Kidney capillary endothelial cell (primary cell): ENCODE measurements at regions not wholly inside any gene's neighbourhood (a gene's known extent, or its start where the extent isn't known, plus 50 kb on each side); places are given as distances from the start of the nearest gene placed in this dataset.

Source experiments
- DNase-seq: peaks from one replicate; pipeline ENCODE4 v3.0.0-alpha.2; 2018; ENCODE audit warnings: low spot score

DNA sequence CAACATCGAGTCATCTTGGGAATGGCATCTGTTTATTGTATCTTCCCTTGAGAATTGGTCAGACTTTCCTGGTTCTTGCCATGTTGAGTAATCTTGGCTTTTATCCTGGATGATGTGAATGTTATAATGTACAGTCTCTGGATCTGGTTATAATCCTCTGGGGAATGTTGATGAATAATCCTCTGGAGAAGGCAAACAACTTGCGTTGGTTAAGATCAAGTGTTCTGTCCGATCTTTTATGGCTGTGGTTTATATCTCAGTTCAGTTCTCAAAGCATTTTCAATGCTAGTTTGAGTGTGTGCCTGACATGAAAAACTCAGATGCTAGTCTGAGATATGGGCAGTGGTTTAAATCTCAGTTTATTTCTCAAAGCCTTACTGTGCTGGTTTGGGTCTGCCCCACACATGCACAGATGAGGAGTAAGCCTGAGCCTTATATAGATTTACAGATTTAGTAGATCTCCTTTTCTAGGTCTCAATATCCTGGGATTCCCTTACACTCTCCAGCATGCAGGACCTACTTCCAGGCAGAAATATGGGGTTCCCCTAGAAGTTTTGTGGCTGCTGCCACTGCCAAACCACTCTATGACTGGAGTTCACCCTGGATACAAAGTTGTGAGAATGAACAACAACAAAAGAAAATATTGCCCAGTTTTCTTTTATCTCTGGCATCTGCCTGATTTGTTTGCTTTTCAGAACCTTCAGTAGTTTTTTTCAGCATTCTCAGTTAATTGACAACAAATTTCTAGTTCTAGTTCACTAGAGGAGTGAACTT is 191.8 kb upstream of the MAN1A1 start:
- peak; percentile 11 for DNase-seq

DNA sequence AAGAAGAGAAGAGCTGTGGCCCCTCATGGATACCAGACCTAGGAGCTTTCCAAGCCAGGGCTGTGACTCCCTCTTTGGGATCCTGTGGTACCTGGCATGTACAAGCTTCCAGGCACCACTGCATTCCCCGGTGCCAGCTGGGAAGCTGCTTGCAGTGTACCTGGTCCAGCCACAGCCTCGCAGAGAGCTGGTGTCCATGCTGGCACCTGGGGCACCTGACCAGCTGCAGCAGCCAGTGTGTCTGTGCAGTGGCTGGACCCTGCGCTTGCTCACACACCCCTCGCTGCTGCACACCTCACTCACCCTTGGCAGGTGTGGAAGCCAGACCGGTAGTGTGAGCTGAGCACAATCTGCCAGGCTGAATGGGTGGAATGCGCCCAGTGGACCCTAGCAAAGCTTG is 190.9 kb upstream of the MAN1A1 start:
- no peak for DNase-seq

DNA sequence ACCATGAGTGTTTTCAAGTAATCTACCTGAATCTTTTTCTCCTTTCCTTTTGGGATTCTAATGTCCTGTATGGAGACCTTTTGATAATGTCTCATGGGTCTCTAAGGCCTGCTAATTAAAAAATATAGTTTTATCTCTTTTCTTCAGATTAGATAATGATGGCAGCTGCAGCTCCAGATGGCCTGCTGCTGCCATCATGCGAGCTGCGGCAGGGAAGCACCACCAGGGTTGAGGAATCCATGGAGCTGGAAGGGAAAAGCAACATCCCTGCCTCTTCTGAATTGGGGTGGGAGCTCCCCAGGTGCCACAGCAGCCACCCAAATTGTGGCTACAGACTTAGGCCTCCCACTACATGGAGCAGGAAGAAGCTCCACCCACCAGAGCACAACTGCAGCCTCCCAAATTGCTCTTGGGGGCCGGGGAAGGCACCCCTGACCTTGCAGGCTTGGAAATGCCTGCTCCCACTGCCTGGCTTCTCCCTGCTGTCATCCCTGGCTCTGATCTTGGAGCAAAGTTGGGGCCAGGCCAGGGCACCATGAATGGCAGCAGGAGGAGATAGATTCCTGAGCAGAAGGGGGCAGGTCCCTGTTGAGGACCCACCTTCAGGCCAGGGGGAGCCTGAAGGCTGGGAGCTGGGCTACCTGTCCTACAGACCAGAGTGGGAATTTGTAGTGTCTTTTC is 189.6 kb upstream of the MAN1A1 start:
- no peak for DNase-seq

DNA sequence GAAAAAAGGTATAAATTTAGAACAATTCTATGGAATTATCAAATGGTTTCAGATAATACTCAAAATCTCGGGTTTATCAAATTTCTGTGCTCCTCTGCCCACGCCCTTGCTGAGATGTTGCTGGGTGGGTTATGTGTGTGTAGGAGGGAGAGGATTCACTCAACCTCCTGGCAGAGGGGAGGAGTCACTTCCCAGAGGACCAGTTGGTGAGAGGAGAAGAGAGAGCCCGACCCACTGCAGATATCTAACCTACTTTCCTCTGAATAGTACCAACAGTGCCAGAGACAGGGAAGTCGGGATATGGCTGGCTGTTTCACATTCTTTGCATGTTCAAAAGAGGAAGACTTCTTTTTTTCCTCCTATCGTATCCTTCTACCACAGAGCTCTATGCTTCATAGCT is 187.1 kb upstream of the MAN1A1 start:
- DNase-seq, result no peak

DNA sequence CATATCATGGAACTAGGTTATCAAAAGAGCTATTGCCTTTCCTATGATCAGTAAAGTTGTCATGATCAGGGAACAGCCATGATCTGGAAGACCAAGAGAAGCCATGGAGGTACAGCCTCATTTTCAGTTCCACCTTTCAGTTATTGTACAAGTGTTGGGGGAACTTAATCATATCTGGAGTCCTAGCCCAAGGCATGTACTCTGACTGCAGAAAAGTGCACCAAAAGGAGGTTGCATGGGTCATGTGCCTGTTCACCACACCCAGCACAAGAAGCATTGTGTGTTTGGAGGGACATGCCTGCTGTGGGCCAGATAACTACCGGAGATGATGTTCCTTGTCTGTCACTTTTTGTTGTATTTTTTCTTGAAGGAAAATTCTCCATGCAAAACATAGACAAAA is 185.8 kb upstream of the MAN1A1 start:
- no peak for DNase-seq

DNA sequence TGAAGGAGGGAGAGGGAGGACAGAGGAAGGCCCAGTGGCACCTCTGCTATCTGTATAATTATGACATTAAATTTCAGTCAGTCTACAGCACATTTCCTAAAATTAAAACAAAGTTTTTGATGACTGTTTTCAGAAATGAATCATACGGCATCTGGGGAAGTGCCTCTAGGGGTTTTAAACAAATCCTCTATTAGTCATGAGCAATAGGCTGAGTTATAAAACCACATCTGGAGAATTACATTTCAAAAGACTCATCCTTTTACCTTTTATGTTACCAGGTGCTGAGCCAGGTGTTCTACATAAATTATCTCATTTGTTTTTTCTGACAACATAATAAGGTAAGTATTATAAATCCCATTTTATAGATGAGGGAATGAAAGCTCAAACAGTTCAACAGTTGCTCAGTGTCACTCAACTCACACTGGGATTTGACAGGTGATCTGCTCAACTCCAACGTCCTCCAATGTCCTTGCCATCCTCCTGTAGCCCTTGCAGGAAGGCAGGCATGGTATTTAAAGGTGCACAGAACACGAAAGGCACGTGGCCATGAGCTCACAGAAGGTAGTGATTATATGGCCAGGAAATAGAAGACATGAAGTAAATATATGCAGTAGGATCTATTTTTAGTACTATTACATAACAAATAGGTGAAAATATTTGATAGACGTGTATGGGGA is 184.2 kb upstream of the MAN1A1 start:
- peak; percentile 36 for DNase-seq

DNA sequence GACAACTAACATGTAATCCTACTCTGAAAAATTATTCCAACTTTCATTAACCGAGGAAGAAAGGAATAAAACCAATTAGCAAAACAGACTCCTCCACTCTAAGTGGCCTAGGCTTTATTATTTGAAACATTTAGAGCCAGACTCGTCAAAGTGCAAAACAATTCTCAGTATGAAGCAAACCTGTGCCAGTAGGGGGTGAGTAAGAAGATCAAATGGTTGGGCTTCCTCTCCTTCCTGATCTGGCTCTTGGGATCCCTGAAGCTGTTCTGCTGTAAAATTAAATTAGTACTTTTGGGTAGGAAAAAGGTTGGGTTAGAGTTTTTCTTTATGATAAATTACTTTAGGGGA is 177.6 kb upstream of the MAN1A1 start:
- no peak for DNase-seq

DNA sequence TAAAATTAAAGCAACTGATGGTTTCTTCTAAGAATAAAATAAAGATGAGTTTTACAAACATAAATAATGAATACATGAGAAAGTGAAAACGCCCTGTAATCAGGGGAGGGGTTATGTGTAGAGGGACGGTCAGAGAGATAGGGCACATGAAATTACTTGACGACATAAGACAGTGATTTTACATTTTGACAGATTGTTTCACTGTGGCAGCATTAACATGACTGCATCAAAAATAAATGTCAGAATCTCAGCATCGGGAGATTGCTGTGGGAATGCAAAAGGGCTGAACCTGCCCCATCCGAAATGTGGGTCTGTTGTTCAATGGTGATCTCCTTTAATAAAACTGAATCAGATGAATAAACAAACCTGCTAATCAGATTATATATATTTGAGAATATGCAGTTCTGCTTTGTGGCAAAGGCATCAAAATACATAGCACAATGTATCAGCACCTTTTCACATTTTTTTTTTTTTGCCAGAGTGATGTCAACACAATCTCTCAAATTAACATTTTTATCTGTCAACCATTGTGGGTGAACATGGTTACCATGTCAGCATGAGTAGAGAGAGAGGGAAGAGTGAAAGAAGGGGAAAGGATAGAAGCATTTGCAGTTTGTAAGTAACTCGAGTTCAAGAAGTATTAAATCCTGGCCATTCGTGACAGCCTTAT is 177.1 kb upstream of the MAN1A1 start:
- no peak for DNase-seq

DNA sequence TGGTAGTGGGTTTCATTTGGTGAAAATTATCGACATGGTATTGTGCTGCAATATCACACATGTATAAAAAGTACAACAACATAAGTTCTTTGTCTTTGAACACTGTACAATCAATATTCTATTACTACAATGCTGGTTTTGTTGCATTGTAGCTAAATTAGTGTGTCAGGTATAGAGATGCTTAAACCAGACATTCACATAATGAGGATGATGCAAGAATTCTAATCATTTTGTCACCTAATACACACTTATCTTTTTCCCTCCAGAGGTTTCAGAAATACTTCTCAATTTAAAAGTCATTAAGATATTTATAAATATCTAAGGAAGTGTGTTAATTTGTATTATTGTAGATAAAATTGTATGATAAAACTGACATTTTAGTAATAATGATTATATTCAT is 174.8 kb upstream of the MAN1A1 start:
- no peak for DNase-seq

DNA sequence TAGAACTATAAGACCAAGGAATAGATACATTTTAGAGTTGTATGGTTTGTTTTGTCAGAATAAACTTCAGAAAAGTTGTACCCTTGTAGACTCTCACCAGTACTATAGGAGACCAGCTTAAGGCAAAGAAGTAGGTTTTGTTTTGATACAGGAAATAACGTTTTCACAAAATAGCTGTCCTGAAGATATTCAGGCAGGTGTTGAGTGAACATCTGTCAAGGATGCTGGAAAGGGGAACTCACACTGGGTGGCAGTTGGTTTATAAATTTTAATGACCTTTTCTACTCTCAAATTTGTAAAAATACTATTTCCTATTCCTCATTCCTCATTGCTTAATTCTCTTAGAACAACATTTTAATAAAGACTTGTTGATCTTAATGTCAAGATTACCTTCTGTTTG is 174.0 kb upstream of the MAN1A1 start:
- no peak for DNase-seq

DNA sequence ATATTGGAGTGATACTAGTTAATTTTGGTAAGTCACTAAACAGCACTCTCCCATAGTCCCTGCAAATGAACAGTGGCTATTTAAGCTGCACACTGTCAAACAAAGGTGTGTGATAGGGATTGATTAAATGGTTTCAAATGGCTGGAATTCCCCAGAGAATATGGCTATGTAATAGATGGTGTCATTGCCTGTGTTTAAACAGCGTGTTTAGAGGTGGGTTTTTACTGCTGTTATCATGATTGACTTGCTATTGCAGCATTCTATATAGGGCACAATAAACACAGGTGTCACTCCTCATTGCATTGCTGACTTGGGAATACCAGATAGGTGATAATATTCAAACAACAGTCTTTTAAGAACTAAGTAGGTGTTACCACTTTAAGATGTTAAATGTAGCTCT is 171.7 kb upstream of the MAN1A1 start:
- no peak for DNase-seq

DNA sequence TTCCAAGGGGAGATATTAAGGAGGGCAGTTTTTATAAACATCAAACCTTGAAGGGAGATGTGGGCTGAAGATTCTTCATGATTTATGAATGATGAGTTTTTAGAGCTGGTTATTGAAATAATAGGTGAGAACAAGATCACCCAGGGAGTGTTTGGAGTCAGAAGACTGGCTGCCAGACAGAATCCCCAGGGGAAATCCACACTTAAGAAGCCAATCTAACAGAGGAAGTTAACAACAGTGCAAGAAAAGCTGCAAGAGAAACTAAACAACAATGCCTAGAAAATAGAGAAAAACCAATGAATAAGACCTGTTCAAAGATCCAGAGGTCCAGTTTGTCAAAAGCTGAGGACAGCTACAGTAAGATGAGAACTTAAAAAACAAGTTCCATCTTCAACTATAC is 167.9 kb upstream of the MAN1A1 start:
- no peak for DNase-seq

DNA sequence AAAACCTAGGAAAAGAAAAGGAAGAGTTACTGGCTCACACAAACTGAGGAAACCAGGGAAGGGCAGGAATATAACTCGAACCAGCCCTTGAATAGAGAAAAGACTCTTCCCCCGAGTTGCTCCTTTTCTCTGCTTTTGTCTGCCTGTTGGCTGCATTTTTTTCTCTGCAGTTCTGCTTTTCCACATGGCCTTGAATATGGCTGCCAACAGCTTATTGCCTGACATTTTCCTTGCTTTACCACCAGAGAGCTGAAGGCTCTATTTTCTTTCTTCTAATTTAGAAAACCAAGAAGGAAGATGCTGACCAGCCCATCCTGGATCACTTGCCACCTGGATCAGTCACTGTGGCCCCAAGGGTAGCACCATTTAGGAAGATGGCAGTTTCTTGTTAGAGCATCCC is 164.8 kb upstream of the MAN1A1 start:
- DNase-seq, result no peak

DNA sequence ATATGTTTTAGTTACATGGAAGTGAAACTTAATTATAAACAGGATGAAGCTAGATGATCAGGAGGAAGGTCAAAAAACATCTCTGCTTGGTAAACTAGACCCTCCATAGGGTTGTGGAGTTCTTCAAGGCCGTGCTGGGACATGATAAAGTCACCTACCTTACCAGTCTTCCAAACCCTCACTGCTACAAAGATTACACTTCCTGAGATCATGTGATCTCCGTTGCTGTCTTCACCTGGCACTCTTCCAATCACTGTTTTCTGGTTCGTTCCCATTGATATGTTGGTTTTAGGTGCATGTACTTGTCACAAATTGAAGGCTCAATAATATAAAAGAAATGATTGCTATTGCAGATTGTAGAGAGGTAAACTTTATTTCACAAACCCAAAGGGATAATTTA is 161.5 kb upstream of the MAN1A1 start:
- no peak for DNase-seq

DNA sequence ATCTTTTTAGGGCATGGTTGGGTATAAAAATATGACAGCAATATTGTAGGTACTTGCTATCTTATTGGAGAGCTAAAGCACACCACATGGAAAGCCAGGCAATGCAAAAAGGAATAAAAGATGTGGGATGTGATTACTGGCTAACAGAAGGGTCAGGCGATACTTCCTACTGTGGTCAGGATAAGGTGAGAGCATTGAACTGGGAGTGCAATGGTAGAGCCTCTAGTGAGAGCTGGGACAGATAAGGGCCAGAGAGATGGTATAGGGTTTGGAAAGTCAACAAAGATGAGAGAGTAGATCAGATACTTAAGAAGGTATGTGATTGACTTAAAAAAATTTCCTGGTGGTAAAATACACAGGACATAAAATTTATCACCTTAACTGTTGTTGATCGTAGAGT is 160.7 kb upstream of the MAN1A1 start:
- no peak for DNase-seq

DNA sequence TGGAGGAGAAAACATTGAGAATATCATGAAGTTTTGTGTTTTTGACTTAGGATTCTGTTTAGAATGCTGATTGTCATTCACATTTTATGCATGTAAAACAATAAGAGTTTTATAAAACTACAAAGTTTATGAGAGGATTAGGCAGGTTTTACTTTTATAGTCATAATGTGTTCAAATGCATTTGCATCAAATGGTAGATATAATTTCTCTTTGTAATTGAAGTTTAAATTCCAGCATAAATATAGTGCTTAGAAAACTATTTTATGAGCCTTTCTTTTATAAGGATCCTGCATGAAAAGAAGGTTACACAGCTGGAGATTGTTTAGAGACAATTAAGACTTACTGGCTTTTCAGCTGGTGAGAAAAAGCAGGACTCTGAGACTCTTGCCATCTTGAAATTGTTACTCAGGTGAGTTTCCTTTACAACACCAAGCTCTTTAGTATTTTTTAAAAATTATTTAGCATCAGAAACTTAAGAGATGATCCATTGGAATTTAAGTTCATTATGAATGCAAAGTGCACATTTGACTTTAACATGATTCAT is 157.1 kb upstream of the MAN1A1 start:
- no peak for DNase-seq

DNA sequence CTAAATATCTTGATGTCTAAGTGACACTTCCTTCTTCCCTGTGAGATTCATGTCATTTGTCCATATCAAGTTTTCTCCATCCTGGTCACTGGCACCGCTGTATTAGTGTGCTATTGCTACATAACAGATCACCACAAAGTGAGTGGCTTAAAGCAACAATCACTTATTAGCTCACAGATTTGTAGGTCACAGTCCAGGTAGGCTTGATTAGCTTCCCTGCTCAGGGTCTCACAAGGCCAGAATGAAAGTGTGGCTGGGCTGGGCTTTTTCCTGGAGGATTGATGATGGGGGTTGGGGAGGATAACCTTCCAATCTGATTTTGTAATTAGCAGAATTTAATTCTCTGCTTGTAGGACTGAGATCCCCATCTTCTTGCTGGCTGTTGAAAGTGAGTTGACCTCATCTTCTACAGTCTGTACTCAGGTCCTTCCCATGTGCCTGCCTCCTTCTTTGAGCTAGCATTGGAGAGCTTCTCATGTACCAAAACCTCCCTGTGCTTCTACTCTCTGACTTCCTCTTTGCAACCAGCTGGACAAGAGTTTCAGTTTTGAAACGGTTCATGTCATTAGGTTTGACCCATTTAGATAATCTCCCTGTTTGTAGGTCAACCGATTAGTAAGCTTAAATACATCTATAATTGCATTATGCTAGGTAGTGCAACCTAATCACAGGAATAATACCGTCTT is 152.4 kb upstream of the MAN1A1 start:
- no peak for DNase-seq

DNA sequence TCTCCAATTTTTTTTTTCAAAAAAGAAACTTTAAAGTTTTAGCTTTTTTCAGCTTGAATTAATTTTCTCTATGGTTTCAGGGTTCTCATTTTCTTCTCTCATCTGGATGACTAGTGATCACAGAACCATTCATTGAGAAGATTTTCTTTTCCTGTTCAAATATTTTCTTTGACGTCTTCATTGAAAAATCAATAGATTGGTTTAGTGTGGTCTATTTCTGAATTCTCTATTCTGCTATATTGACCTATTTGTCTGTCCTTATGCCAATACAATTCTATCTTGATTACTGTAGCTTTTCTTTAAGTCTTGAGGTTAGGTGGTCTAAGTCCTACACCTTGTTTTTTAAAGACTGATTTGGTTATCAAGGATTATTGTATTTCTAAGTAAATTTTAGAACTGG is 150.2 kb upstream of the MAN1A1 start:
- no peak for DNase-seq

DNA sequence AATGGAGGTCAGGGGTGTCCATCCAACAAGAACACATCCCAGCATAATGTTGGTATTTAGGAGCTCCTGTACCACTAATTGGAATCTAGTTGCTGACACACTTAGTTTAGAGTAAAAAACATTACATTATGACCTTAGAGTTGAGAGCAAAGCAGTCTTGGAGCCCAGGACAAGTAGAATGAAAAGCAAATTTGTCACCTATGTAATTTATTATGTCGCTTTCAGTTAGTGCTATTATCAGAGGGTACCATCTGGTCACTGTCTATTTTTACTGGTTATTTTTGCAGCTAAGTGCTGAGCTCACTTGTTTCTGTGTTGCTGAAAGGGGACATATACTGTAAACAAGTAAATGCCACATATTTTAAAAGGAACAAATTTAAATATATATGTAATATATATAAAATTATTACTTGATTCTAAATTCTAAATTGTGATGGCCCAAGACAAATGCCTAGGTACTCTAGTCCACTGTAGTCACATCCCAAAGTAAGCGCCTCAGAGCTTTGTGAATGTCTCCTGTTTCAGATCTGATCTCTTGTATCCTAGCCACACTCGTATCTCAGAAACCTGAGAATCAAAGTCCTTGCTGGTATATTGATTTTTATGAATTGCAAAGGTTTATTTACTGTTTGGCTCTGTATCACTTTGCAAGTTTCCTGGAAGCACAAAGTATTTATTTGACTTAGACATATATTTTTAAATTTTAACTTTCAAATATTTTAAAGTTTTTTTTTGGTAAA is 148.6 kb upstream of the MAN1A1 start:
- DNase-seq, result no peak

DNA sequence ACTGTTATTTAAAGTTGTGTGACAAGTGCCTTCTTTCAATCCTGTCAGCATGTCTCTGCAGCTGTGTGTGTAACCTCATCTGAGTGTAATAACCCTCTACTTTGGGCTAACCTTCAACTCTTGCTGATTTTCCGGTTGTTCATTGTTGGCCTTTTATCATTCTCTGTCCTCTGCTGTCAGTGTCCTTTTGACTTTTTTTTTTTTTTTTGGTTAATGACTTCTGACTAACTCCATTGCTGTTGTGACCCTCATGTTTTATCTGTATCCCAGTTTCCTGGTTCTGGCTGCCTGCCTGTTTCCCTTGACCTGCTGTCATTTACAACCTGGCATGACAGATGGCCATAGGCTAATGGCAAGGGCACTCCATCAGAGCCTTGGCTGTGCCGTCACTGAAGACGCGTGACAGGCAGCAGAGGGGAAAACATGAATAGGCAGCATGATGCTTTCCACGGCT is 145.7 kb upstream of the MAN1A1 start:
- no peak for DNase-seq

DNA sequence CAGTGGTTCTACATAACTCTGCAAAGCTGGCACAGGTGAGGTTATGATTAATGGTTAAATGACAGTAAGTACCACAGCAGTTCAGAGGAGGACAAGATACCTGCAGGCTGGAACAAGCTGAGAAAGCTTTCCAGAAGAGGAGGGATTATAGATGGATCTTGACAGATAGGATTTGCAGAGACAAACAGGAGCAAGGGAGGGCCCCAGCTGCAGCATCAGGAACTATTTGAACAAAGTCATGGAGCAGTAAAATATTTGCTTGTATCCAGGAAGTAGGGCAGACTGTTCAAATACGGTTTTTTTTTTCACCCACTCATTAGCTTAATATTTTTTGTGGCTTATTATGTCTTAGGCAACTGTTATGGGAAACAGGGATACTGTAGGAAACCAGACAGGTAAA is 144.4 kb upstream of the MAN1A1 start:
- no peak for DNase-seq
